WTC11 (cell line): ENCODE measurements at regions not wholly inside any gene's neighbourhood (a gene's known extent, or its start where the extent isn't known, plus 50 kb on each side); places are given as distances from the start of the nearest gene placed in this dataset.

Source experiments
- ATAC-seq: fragments of 200-7000 bp; cut with Tn5 transposase; 2 replicates; pipeline ENCODE4 v1.10.0; 2021; ENCODE audit warnings: mild to moderate bottlenecking, moderate library complexity
- CTCF ChIA-PET: fragments of 300-600 bp; sonication (Branson Sonifier 250); formaldehyde crosslinking; loops from one replicate; lab custom pipeline; 2021; ENCODE audit warnings: antibody characterized with exemption; lab: Charles Lee
- POLR2A ChIA-PET: fragments of 350-600 bp; sonication (Branson Sonifier 250); formaldehyde crosslinking; loops from one replicate; lab custom pipeline; 2021; ENCODE audit warnings: antibody characterized with exemption; lab: Charles Lee
- DNase-seq: peaks from one replicate; pipeline ENCODE4 v3.0.0; 2021; ENCODE audit warnings: low spot score
- H3K27ac Mint-ChIP-seq: 2 replicates; pipeline ENCODE4 v1.8.0; 2021; ENCODE audit warnings: mixed read lengths
- H3K27me3 Mint-ChIP-seq: 2 replicates; pipeline ENCODE4 v1.8.0; 2021; ENCODE audit warnings: low read depth, mild to moderate bottlenecking, moderate library complexity, mixed read lengths
- H3K36me3 Mint-ChIP-seq: 2 replicates; pipeline ENCODE4 v1.8.0; 2021; ENCODE audit warnings: mixed read lengths
- H3K4me1 Mint-ChIP-seq: 2 replicates; pipeline ENCODE4 v1.8.0; 2022; ENCODE audit warnings: mixed read lengths
- H3K4me3 Mint-ChIP-seq: 2 replicates; pipeline ENCODE4 v1.8.0; 2021; ENCODE audit warnings: mild to moderate bottlenecking, moderate library complexity, mixed read lengths
- H3K9me3 Mint-ChIP-seq: 2 replicates; pipeline ENCODE4 v1.8.0; 2021; ENCODE audit warnings: mixed read lengths
- CREB1 ChIP-seq: sonication (generic); formaldehyde crosslinking; IDR thresholded peaks from 2 replicates; pipeline ENCODE4 v1.8.0; 2023; ENCODE audit warnings: mild to moderate bottlenecking, missing genetic modification reagents
- CREM ChIP-seq: sonication (generic); formaldehyde crosslinking; IDR thresholded peaks from 2 replicates; pipeline ENCODE4 v1.8.1; 2022; ENCODE audit warnings: mild to moderate bottlenecking, missing genetic modification reagents, moderate library complexity
- EMX1 ChIP-seq: fragments of 250-450 bp; sonication (Bioruptor Pico); IDR thresholded peaks from 2 replicates; pipeline ENCODE4 v1.8.0; 2021; ENCODE audit warnings: mild to moderate bottlenecking
- FOXK1 ChIP-seq: sonication (generic); formaldehyde crosslinking; IDR thresholded peaks from 2 replicates; pipeline ENCODE4 v1.8.0; 2022; ENCODE audit warnings: mild to moderate bottlenecking, moderate library complexity, missing genetic modification reagents
- FOXP1 ChIP-seq: sonication (generic); formaldehyde crosslinking; IDR thresholded peaks from 2 replicates; pipeline ENCODE4 v1.8.0; 2022; ENCODE audit warnings: missing genetic modification reagents, mild to moderate bottlenecking, moderate library complexity, borderline replicate concordance
- HMGA2 ChIP-seq: fragments of 250-450 bp; sonication (Bioruptor Pico); IDR thresholded peaks from 2 replicates; pipeline ENCODE4 v1.4.0; 2021; ENCODE audit warnings: mild to moderate bottlenecking, moderate library complexity
- IRF2 ChIP-seq: sonication (generic); formaldehyde crosslinking; IDR thresholded peaks from 2 replicates; pipeline ENCODE4 v1.8.0; 2022; ENCODE audit warnings: low read depth, missing genetic modification reagents, borderline replicate concordance
- JAZF1 ChIP-seq: fragments of 250-450 bp; sonication (Bioruptor Pico); IDR thresholded peaks from 2 replicates; pipeline ENCODE4 v1.9.0; 2021; ENCODE audit warnings: moderate library complexity, mild to moderate bottlenecking, inconsistent platforms
- NR1H2 ChIP-seq: sonication (generic); formaldehyde crosslinking; IDR thresholded peaks from 2 replicates; pipeline ENCODE4 v1.9.0; 2021; ENCODE audit warnings: mild to moderate bottlenecking, moderate library complexity, missing genetic modification reagents
- TP53 ChIP-seq: sonication (generic); formaldehyde crosslinking; IDR thresholded peaks from 2 replicates; pipeline ENCODE4 v1.8.1; 2023; ENCODE audit warnings: mild to moderate bottlenecking, missing genetic modification reagents
- ZNF396 ChIP-seq: fragments of 250-450 bp; sonication (Bioruptor Pico); IDR thresholded peaks from 2 replicates; pipeline ENCODE4 v1.8.0; 2021; ENCODE audit warnings: mild to moderate bottlenecking, moderate library complexity, borderline replicate concordance
- ZNF416 ChIP-seq: fragments of 250-450 bp; sonication (Bioruptor Pico); IDR thresholded peaks from 2 replicates; pipeline ENCODE4 v1.9.0; 2021; ENCODE audit warnings: mild to moderate bottlenecking, inconsistent platforms
- TF ChIP-seq, protein P1 (sequence below): fragments of 250-450 bp; sonication (Bioruptor Pico); IDR thresholded peaks from 2 replicates; pipeline ENCODE4 v1.8.0; 2021; ENCODE audit warnings: mild to moderate bottlenecking
- TF ChIP-seq, protein P2 (sequence below): sonication (generic); formaldehyde crosslinking; IDR thresholded peaks from 2 replicates; pipeline ENCODE4 v1.8.1; 2023; ENCODE audit warnings: mild to moderate bottlenecking, missing genetic modification reagents
- TF ChIP-seq, protein P3 (sequence below): fragments of 250-450 bp; sonication (Bioruptor Pico); conservative IDR thresholded peaks from 2 replicates; pipeline ENCODE4 v1.9.0; 2021; ENCODE audit warnings: mild to moderate bottlenecking
- TF ChIP-seq, protein P4 (sequence below): fragments of 250-450 bp; sonication (Bioruptor Pico); IDR thresholded peaks from 2 replicates; pipeline ENCODE4 v1.9.0; 2021; ENCODE audit warnings: moderate library complexity, mild to moderate bottlenecking, inconsistent platforms, borderline replicate concordance
- TF ChIP-seq, protein P5 (sequence below): sonication (generic); formaldehyde crosslinking; IDR thresholded peaks from 2 replicates; pipeline ENCODE4 v1.8.1; 2023; ENCODE audit warnings: mild to moderate bottlenecking, missing genetic modification reagents, moderate library complexity
- TF ChIP-seq, protein P6 (sequence below): sonication (generic); formaldehyde crosslinking; IDR thresholded peaks from 2 replicates; pipeline ENCODE4 v1.8.0; 2023; ENCODE audit warnings: missing genetic modification reagents
- TF ChIP-seq, protein P7 (sequence below): sonication (generic); formaldehyde crosslinking; conservative IDR thresholded peaks from 2 replicates; pipeline ENCODE4 v1.8.1; 2023; ENCODE audit warnings: mild to moderate bottlenecking, low read depth, missing genetic modification reagents, moderate library complexity
- TF ChIP-seq, protein P8 (sequence below): sonication (generic); formaldehyde crosslinking; IDR thresholded peaks from 2 replicates; pipeline ENCODE4 v1.8.0; 2023; ENCODE audit warnings: missing genetic modification reagents, mild to moderate bottlenecking, borderline replicate concordance

DNA sequence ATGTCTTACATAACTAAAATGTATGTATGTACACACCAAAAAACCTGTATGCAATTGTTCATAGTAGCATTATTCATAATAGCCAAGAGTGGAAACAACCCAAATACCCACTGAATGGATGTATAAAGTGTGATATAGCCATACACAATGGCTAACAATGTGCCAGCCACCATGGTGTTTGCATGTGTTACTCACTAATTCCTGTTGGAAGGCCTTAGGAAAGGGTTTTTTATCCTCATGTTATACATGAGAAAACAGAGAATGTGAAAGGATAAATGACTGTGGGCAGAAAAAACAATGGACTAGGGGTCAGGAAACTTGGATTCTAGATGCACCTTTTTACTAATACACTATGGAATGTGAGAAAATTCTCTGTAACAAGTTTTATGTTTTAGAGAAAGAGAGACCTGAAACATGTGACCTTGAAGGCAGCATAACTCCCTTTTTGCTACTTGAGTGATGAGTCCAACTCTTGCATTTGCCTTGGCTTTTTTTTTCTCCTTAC is 55.7 kb downstream of the TIGD2 start:
- Mint-ChIP-seq H3K4me1 (peaks cover 6% of the 10 kb centered on the region; the same call in 1 of the 2 replicates), H3K36me3 (no peaks in the 10 kb centered on the region), H3K4me3 (no peak overlapping the region), H3K27me3 (no peaks in the 10 kb centered on the region; the same call in 1 of the 2 replicates), H3K9me3 (peaks cover 6% of the 10 kb centered on the region; the same call in 1 of the 2 replicates), H3K27ac (no peak overlapping the region)
- CTCF ChIA-PET: no interaction called here
- DNase-seq (no peak), ATAC-seq (no peak)
- POLR2A ChIA-PET: interaction anchor here (0.6 kb wide), 1 partner anchor 64 kb away, joined by 3 read pairs; no protein-coding TSS in a partner anchor
- TF ChIP-seq CREM (CRISPR knock-in tag) (no peak), NR1H2 (CRISPR knock-in tag) (no peak), EMX1 (CRISPR knock-in tag) (no peak)
- TF ChIP-seq, protein P1, sequence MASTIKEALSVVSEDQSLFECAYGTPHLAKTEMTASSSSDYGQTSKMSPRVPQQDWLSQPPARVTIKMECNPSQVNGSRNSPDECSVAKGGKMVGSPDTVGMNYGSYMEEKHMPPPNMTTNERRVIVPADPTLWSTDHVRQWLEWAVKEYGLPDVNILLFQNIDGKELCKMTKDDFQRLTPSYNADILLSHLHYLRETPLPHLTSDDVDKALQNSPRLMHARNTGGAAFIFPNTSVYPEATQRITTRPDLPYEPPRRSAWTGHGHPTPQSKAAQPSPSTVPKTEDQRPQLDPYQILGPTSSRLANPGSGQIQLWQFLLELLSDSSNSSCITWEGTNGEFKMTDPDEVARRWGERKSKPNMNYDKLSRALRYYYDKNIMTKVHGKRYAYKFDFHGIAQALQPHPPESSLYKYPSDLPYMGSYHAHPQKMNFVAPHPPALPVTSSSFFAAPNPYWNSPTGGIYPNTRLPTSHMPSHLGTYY (CRISPR knock-in tag): no peak
- TF ChIP-seq, protein P2, sequence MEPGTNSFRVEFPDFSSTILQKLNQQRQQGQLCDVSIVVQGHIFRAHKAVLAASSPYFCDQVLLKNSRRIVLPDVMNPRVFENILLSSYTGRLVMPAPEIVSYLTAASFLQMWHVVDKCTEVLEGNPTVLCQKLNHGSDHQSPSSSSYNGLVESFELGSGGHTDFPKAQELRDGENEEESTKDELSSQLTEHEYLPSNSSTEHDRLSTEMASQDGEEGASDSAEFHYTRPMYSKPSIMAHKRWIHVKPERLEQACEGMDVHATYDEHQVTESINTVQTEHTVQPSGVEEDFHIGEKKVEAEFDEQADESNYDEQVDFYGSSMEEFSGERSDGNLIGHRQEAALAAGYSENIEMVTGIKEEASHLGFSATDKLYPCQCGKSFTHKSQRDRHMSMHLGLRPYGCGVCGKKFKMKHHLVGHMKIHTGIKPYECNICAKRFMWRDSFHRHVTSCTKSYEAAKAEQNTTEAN: no peak
- TF ChIP-seq, protein P3, sequence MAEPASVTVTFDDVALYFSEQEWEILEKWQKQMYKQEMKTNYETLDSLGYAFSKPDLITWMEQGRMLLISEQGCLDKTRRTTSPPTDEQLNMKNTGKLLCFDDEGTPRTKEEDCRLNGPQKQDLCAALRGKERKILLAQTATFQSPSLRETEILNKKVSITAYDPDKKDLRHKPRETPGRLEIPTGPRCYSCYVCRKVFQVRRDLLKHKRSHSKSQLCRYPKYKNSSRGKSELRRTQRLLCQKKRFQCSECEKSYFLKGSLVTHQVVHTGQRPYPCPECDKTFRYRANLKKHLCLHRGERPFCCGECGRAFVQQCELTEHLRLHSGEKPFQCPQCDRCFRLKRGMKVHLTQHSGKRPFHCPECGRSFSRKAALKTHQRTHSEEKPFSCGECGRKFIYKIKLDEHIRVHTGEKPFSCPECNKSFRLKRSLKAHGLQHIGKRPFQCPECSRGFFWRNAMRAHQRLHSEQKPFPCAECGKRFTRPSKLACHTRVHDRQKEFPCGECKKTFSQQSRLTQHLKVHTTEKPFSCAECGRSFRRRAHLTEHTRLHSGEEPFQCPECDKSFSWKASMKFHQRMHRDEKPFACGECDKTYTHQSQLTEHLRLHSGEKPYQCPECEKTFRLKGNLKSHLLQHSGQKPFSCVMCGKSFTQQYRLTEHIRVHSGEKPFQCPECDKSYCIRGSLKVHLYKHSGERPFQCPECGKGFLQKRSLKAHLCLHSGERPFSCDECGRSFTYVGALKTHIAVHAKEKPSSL (CRISPR knock-in tag): no peak
- TF ChIP-seq, all 79 proteins: peak for 0

DNA sequence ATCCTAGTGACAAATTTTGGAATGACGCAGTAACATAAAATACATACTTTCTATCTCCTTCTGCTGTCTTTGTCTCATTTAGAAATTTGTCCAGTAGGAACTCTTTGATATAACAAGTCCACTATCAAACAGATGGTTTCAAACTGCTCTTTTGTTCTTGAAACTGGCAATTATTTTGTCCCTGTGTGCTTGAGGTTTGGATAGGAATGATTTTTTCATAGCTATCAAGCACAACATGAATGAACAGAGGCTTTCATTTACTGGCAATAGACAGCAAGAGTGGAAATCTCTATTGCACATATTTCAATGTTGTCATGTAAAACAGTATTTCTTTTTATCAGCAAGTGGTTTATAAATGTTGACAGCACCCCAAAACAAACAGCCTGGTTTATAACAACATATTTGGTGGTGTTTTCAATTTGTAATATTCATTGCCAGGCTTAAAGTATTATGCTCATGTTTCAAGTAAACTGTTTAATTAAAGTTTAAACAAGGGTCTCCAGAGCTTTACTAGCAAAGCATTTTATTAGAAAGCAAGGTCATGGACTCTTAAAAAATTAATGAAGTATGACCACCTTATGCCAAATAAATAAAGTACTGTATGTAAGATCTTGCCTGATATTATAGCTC is 60.0 kb downstream of the TIGD2 start:
- no peak overlapping the region for H3K27ac Mint-ChIP-seq
- H3K36me3 Mint-ChIP-seq: no peaks in the 10 kb centered on the region
- POLR2A ChIA-PET: no interaction called here
- no peak overlapping the region for H3K4me3 Mint-ChIP-seq
- H3K4me1 Mint-ChIP-seq: no peaks in the 10 kb centered on the region; the same call in 1 of the 2 replicates
- no peak for ATAC-seq
- H3K27me3 Mint-ChIP-seq: no peaks in the 10 kb centered on the region
- CTCF ChIA-PET: no interaction called here
- DNase-seq: no peak
- H3K9me3 Mint-ChIP-seq: no peaks in the 10 kb centered on the region
- TF ChIP-seq FOXP1 (CRISPR knock-in tag) (no peak), ZNF416 (CRISPR knock-in tag) (no peak), JAZF1 (CRISPR knock-in tag) (no peak), ZNF396 (CRISPR knock-in tag) (no peak), FOXK1 (CRISPR knock-in tag) (no peak), IRF2 (CRISPR knock-in tag) (no peak), CREB1 (CRISPR knock-in tag) (no peak), HMGA2 (no peak), TP53 (CRISPR knock-in tag) (no peak)
- TF ChIP-seq, protein P4, sequence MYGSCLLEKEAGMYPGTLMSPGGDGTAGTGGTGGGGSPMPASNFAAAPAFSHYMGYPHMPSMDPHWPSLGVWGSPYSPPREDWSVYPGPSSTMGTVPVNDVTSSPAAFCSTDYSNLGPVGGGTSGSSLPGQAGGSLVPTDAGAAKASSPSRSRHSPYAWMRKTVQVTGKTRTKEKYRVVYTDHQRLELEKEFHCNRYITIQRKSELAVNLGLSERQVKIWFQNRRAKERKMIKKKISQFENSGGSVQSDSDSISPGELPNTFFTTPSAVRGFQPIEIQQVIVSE (CRISPR knock-in tag): no peak
- TF ChIP-seq, protein P5, sequence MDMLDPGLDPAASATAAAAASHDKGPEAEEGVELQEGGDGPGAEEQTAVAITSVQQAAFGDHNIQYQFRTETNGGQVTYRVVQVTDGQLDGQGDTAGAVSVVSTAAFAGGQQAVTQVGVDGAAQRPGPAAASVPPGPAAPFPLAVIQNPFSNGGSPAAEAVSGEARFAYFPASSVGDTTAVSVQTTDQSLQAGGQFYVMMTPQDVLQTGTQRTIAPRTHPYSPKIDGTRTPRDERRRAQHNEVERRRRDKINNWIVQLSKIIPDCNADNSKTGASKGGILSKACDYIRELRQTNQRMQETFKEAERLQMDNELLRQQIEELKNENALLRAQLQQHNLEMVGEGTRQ (CRISPR knock-in tag): no peak
- TF ChIP-seq, protein P6, sequence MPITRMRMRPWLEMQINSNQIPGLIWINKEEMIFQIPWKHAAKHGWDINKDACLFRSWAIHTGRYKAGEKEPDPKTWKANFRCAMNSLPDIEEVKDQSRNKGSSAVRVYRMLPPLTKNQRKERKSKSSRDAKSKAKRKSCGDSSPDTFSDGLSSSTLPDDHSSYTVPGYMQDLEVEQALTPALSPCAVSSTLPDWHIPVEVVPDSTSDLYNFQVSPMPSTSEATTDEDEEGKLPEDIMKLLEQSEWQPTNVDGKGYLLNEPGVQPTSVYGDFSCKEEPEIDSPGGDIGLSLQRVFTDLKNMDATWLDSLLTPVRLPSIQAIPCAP (CRISPR knock-in tag): no peak
- TF ChIP-seq, protein P7, sequence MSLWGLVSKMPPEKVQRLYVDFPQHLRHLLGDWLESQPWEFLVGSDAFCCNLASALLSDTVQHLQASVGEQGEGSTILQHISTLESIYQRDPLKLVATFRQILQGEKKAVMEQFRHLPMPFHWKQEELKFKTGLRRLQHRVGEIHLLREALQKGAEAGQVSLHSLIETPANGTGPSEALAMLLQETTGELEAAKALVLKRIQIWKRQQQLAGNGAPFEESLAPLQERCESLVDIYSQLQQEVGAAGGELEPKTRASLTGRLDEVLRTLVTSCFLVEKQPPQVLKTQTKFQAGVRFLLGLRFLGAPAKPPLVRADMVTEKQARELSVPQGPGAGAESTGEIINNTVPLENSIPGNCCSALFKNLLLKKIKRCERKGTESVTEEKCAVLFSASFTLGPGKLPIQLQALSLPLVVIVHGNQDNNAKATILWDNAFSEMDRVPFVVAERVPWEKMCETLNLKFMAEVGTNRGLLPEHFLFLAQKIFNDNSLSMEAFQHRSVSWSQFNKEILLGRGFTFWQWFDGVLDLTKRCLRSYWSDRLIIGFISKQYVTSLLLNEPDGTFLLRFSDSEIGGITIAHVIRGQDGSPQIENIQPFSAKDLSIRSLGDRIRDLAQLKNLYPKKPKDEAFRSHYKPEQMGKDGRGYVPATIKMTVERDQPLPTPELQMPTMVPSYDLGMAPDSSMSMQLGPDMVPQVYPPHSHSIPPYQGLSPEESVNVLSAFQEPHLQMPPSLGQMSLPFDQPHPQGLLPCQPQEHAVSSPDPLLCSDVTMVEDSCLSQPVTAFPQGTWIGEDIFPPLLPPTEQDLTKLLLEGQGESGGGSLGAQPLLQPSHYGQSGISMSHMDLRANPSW: no peak
- TF ChIP-seq, protein P8, sequence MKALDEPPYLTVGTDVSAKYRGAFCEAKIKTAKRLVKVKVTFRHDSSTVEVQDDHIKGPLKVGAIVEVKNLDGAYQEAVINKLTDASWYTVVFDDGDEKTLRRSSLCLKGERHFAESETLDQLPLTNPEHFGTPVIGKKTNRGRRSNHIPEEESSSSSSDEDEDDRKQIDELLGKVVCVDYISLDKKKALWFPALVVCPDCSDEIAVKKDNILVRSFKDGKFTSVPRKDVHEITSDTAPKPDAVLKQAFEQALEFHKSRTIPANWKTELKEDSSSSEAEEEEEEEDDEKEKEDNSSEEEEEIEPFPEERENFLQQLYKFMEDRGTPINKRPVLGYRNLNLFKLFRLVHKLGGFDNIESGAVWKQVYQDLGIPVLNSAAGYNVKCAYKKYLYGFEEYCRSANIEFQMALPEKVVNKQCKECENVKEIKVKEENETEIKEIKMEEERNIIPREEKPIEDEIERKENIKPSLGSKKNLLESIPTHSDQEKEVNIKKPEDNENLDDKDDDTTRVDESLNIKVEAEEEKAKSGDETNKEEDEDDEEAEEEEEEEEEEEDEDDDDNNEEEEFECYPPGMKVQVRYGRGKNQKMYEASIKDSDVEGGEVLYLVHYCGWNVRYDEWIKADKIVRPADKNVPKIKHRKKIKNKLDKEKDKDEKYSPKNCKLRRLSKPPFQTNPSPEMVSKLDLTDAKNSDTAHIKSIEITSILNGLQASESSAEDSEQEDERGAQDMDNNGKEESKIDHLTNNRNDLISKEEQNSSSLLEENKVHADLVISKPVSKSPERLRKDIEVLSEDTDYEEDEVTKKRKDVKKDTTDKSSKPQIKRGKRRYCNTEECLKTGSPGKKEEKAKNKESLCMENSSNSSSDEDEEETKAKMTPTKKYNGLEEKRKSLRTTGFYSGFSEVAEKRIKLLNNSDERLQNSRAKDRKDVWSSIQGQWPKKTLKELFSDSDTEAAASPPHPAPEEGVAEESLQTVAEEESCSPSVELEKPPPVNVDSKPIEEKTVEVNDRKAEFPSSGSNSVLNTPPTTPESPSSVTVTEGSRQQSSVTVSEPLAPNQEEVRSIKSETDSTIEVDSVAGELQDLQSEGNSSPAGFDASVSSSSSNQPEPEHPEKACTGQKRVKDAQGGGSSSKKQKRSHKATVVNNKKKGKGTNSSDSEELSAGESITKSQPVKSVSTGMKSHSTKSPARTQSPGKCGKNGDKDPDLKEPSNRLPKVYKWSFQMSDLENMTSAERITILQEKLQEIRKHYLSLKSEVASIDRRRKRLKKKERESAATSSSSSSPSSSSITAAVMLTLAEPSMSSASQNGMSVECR: no peak
